Upper lobe of left lung (tissue), 6 donors: ENCODE measurements at regions not wholly inside any gene's neighbourhood (a gene's known extent, or its start where the extent isn't known, plus 50 kb on each side); places are given as distances from the start of the nearest gene placed in this dataset.

Experiments used
- ATAC-seq, 2 donors: fragments of 200-7000 bp; cut with Tn5 transposase; one replicate each; pipeline ENCODE4 v1.9.1; 2022; ENCODE audit warnings: mild to moderate bottlenecking in 2 of 2, moderate library complexity in 2 of 2; ENCODE audit not compliant: low FRiP score in 2 of 2
- DNase-seq, 2 donors: peaks; one replicate each; pipeline ENCODE4 v3.0.0-alpha.2; 2019 to 2020
- H3K27ac ChIP-seq, 4 donors: fragments of 200-600 bp; sonication (generic); one replicate each; pipeline ENCODE4 v1.5.1; 2016 to 2019
- H3K27me3 ChIP-seq, 4 donors: fragments of 200-600 bp; sonication (generic); one replicate each; pipeline ENCODE4 v1.5.1; 2017 to 2019
- H3K36me3 ChIP-seq, 4 donors: fragments of 200-600 bp; sonication (generic); one replicate each; pipeline ENCODE4 v1.5.1; 2016 to 2019
- H3K4me1 ChIP-seq, 4 donors: fragments of 200-600 bp; sonication (generic); one replicate each; pipeline ENCODE4 v1.5.1; 2018 to 2019
- H3K4me3 ChIP-seq, 4 donors: fragments of 200-600 bp; sonication (generic); one replicate each; pipeline ENCODE4 v1.5.1; 2017 to 2019; ENCODE audit warnings: mild to moderate bottlenecking in 2 of 4, moderate library complexity in 1 of 4
- H3K9me3 ChIP-seq, 4 donors: fragments of 200-600 bp; sonication (generic); one replicate each; pipeline ENCODE4 v1.5.1; 2018 to 2019
- EP300 ChIP-seq, 4 donors: sonication (generic); formaldehyde crosslinking; IDR thresholded peaks; one replicate each; pipeline ENCODE4 v1.5.1; 2017; ENCODE audit warnings: antibody characterized with exemption in 4 of 4, control low read depth in 2 of 4
- POLR2A ChIP-seq, 4 donors: fragments of 450-650 bp; IDR thresholded peaks; one replicate each; pipeline ENCODE4 v1.5.1; 2016 to 2017; ENCODE audit warnings: antibody characterized with exemption in 4 of 4, mild to moderate bottlenecking in 2 of 4
- POLR2AphosphoS5 ChIP-seq, 2 donors: sonication (generic); formaldehyde crosslinking; IDR thresholded peaks; one replicate each; pipeline ENCODE4 v1.5.1; 2017; ENCODE audit warnings: antibody characterized with exemption in 2 of 2
- WGBS, 2 donors: methylation state at CpG; one replicate each; pipeline ENCODE4 v1.1.5; 2017 to 2018; 5-methylcytosine and 5-hydroxymethylcytosine counted together
- TF ChIP-seq, protein P1 (sequence below), 6 experiments: fragments of 450-650 bp in 4 of 6; fragments of 200-600 bp in 2 of 6; sonication (generic) in 2 of 6; IDR thresholded peaks; one replicate each; pipeline ENCODE4 v1.5.1; 2016 to 2019; ENCODE audit warnings: antibody characterized with exemption in 6 of 6
- donor health status: DM: no; HTN: no; CAD: no; lungs with moderate emphysema.
- donor health status: DM: no; HTN: yes; CAD: no; lungs with severe emphysema.

DNA sequence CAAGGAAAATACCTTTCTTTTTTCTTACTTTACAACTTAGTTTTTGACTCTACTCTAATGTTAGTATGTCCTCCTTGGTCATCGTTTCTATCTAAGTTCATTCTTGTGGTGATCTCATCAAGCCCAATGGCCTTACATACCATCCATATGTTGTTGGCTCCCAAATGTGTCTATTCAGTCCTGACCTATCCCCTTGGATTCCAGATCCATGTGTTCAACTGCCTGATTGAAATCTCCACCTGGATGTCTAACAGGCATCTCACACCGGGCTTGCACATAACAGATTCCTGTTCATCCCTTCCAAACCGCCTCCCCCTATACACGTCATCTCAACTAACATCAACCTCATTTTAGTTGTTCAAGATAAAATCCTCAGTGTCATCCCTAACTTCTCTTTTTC lies 382.6 kb downstream of the SOX2 start:
- ATAC-seq (no peak), DNase-seq (no peak)
- no peak overlapping the region for H3K4me3 ChIP-seq
- TF ChIP-seq POLR2A (IDR thresholded peaks at IDR 0.05) (no peak), EP300 (IDR thresholded peaks at IDR 0.05) (no peak)
- TF ChIP-seq, protein P1, sequence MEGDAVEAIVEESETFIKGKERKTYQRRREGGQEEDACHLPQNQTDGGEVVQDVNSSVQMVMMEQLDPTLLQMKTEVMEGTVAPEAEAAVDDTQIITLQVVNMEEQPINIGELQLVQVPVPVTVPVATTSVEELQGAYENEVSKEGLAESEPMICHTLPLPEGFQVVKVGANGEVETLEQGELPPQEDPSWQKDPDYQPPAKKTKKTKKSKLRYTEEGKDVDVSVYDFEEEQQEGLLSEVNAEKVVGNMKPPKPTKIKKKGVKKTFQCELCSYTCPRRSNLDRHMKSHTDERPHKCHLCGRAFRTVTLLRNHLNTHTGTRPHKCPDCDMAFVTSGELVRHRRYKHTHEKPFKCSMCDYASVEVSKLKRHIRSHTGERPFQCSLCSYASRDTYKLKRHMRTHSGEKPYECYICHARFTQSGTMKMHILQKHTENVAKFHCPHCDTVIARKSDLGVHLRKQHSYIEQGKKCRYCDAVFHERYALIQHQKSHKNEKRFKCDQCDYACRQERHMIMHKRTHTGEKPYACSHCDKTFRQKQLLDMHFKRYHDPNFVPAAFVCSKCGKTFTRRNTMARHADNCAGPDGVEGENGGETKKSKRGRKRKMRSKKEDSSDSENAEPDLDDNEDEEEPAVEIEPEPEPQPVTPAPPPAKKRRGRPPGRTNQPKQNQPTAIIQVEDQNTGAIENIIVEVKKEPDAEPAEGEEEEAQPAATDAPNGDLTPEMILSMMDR (IDR thresholded peaks at IDR 0.05) = no peak
- no peaks in the 10 kb centered on the region for H3K4me1 ChIP-seq
- no peak overlapping the region for H3K27ac ChIP-seq
- no peaks in the 10 kb centered on the region for H3K27me3 ChIP-seq
- no peaks in the 10 kb centered on the region for H3K36me3 ChIP-seq
- no peaks in the 10 kb centered on the region for H3K9me3 ChIP-seq
- WGBS, 2 donors = 85 to 88% methylated on average over 4 of the region's 4 CpGs

DNA sequence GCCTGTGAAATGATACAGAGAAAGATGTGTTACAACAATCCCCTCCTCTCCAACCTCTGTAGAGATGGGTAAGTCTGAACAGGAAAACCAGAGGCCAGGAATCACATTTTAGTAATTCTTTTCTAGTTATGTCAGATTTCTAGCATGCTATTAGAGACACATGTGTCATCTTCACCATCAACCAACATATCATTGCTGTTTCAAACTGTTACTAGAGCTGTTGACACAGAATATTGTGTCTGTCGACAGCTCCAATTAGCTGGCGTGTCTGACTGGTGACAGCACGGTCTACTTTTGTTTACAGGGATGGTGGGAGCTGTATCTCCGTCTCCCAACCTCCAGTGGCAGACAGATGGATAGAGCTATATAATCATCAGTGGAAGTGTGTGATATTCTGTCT lies 393.2 kb downstream of the SOX2 start:
- 45 to 61% methylated on average over 4 of the region's 4 CpGs for WGBS, 2 donors
- Histone ChIP-seq H3K27me3 (no peaks in the 10 kb centered on the region), H3K9me3 (no peaks in the 10 kb centered on the region), H3K4me3 (no peak overlapping the region), H3K36me3 (no peaks in the 10 kb centered on the region), H3K4me1 (no peaks in the 10 kb centered on the region), H3K27ac (no peak overlapping the region)
- ATAC-seq (no peak), DNase-seq (no peak)
- TF ChIP-seq EP300 (IDR thresholded peaks at IDR 0.05) (no peak), POLR2A (IDR thresholded peaks at IDR 0.05) (no peak), POLR2AphosphoS5 (IDR thresholded peaks at IDR 0.05) (no peak)
- TF ChIP-seq, protein P1 (IDR thresholded peaks at IDR 0.05) = no peak

DNA sequence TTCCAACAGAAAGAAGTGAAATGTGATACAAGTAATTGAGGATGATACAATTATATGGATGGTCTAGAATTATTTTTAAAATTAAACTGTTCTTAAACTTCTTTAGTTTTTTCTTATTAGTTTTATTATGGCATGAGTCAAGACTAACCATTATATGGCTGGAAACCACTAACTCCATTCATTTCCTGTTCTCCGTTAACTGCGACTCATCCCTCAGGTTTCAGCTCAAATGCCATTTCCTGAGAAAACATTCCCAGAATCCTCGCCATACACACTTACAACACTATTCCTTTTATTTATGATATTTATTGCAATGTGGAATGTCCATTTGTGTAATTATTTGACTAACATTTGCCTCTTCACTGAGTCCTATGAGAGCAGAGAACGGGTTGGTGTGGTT lies 394.1 kb downstream of the SOX2 start:
- 68 to 72% methylated on average over 4 of the region's 4 CpGs for whole genome bisulfite sequencing, 2 donors

DNA sequence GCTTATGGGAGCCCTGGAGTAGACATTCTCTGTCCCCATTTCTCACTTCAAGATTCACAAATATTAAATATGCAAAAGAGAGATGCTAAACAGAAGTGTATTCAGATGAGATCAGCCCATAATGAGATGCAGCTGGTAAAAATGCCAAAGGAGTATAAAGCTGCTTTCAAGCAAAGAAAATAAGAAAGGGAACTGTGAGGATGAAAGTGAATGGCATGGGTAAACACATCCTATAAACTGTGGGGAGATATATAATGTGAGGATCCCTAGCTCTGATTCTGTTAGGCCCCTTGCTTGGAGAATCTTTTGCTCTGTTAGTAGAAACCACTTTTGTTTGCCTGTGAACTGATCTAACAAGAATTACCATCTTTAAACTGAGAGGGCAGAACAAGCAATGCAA lies 396.6 kb downstream of the SOX2 start:
- Histone ChIP-seq H3K27me3 (no peaks in the 10 kb centered on the region), H3K9me3 (no peaks in the 10 kb centered on the region), H3K4me3 (no peak overlapping the region), H3K4me1 (no peaks in the 10 kb centered on the region), H3K27ac (no peak overlapping the region), H3K36me3 (no peaks in the 10 kb centered on the region)
- DNase-seq (no peak), ATAC-seq (no peak)
- TF ChIP-seq, protein P1 (IDR thresholded peaks at IDR 0.05) = no peak
- no peak for TF ChIP-seq POLR2A (IDR thresholded peaks at IDR 0.05)
- no peak for TF ChIP-seq POLR2AphosphoS5 (IDR thresholded peaks at IDR 0.05)
- TF ChIP-seq EP300 (IDR thresholded peaks at IDR 0.05) = no peak

More for the DNA sequence above, 394.1 kb downstream of the SOX2 start:
- TF ChIP-seq, protein P1 (IDR thresholded peaks at IDR 0.05) = no peak
- no peak for TF ChIP-seq POLR2A (IDR thresholded peaks at IDR 0.05)
- no peak for TF ChIP-seq EP300 (IDR thresholded peaks at IDR 0.05)
- TF ChIP-seq POLR2AphosphoS5 (IDR thresholded peaks at IDR 0.05) = no peak
- no peaks in the 10 kb centered on the region for H3K4me1 ChIP-seq
- no peaks in the 10 kb centered on the region for H3K36me3 ChIP-seq
- H3K4me3 ChIP-seq = no peak overlapping the region
- ATAC-seq = no peak
- no peak for DNase-seq
- H3K27me3 ChIP-seq = no peaks in the 10 kb centered on the region
- no peak overlapping the region for H3K27ac ChIP-seq
- no peaks in the 10 kb centered on the region for H3K9me3 ChIP-seq

DNA sequence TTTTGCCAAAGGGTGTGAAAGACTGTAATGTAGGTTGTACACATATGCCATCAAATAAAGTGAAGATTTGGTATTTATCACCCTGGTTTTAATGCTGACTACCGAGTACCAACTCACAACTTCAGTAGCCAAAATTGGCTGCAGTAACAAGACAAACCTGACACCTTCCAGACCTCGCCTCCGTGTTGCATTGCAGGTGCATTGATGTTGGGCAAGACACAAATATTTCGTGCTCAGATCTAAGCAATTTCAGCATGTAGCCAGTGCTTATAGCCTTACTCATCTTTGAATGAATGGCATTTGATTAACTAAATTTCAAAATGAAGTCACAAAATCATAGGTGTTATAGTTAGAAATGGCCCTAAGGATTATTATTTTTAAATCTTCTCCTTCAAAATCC lies 400.2 kb downstream of the SOX2 start:
- ATAC-seq = no peak
- WGBS, 2 donors = 81% methylated on average over 4 of the region's 4 CpGs
- Histone ChIP-seq H3K27me3 (no peaks in the 10 kb centered on the region), H3K4me3 (no peak overlapping the region), H3K36me3 (no peaks in the 10 kb centered on the region), H3K27ac (no peak overlapping the region), H3K9me3 (no peaks in the 10 kb centered on the region), H3K4me1 (no peaks in the 10 kb centered on the region)
- no peak for TF ChIP-seq POLR2A (IDR thresholded peaks at IDR 0.05)
- TF ChIP-seq, protein P1 (IDR thresholded peaks at IDR 0.05) = no peak
- TF ChIP-seq EP300 (IDR thresholded peaks at IDR 0.05) = no peak
- TF ChIP-seq POLR2AphosphoS5 (IDR thresholded peaks at IDR 0.05) = no peak
- no peak for DNase-seq
